ENCODE measurements at regions not wholly inside any gene's neighbourhood (a gene's known extent, or its start where the extent isn't known, plus 50 kb on each side); places are given as distances from the start of the nearest gene placed in this dataset.

DNA sequence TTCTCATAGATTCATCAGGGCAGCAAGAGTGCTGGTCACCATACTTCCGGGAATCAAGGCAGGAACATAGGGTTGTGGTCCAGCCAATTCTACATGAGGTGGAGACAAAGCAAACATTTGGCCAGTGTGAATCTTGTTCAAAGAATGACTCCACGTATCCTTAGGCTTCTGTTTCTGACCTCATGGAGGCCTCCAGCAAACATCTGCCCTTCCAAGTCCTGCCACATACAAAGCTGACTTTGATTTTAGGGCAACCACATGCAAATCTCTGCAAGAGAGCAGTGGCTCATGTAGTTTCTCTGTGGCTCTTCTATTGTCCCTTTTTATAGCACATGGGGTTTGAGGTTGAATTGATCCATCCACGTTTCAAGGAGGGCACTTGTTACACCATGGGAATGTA, 132.1 kb upstream of the MMADHC start:
- POLR2A ChIA-PET: no interaction called here
- Histone ChIP-seq H3K9ac (ENCODE audit: low read length) (no peak overlapping the region), H3K4me3 (replicated peaks in 1 of 2; ENCODE audit: low read depth in 1 of 2, low read length in 2 of 2) (no peak overlapping the region), H3K27ac (ENCODE audit: low read depth, low read length) (no peak overlapping the region), H3K4me2 (ENCODE audit: low read length) (no peak overlapping the region), H3K4me1 (ENCODE audit: control insufficient read depth in 1 of 2, insufficient read depth in 2 of 2, low read length in 2 of 2) (no peaks in the 10 kb centered on the region), H3K9me3 (ENCODE audit: control insufficient read depth in 1 of 2, insufficient read depth in 1 of 2, low read depth in 1 of 2, low read length in 2 of 2) (no peaks in the 10 kb centered on the region), H3K36me3 (ENCODE audit: control insufficient read depth in 1 of 2, insufficient read depth in 2 of 2, low read length in 2 of 2) (no peaks in the 10 kb centered on the region), H2AFZ (ENCODE audit: low read depth, low read length, poor library complexity, severe bottlenecking) (no peak overlapping the region), H3K27me3 (ENCODE audit: insufficient read depth, low read length) (no peaks in the 10 kb centered on the region), H3K9me2 (ENCODE audit: insufficient read depth) (no peaks in the 10 kb centered on the region; the same call in 1 of the 2 replicates), H3K79me2 (ENCODE audit: insufficient read depth, low read length) (no peaks in the 10 kb centered on the region), H4K20me1 (ENCODE audit: insufficient read depth) (no peaks in the 10 kb centered on the region)
- intact Hi-C loops (cut with micrococcal nuclease): no loop called here
- CTCF ChIA-PET: no interaction called here
- no peak for ATAC-seq
- BruUV-seq (replicated peaks): no TSS peak
- no peak for DNase-seq (ENCODE audit: low read depth, low spot score)
- TF ChIP-seq ZFX (IDR thresholded peaks at IDR 0.05) (no peak), CBX3 (IDR thresholded peaks at IDR 0.05; ENCODE audit: low read depth) (no peak), SP1 (IDR thresholded peaks at IDR 0.05; ENCODE audit: low read depth) (no peak), RAD21 (IDR thresholded peaks at IDR 0.05; ENCODE audit: low read depth) (no peak), FOSL1 (IDR thresholded peaks at IDR 0.05; ENCODE audit: low read depth) (no peak), JUND (IDR thresholded peaks at IDR 0.05) (no peak), SIN3A (IDR thresholded peaks at IDR 0.05; ENCODE audit: low read depth) (no peak)
- TF ChIP-seq, protein P1, sequence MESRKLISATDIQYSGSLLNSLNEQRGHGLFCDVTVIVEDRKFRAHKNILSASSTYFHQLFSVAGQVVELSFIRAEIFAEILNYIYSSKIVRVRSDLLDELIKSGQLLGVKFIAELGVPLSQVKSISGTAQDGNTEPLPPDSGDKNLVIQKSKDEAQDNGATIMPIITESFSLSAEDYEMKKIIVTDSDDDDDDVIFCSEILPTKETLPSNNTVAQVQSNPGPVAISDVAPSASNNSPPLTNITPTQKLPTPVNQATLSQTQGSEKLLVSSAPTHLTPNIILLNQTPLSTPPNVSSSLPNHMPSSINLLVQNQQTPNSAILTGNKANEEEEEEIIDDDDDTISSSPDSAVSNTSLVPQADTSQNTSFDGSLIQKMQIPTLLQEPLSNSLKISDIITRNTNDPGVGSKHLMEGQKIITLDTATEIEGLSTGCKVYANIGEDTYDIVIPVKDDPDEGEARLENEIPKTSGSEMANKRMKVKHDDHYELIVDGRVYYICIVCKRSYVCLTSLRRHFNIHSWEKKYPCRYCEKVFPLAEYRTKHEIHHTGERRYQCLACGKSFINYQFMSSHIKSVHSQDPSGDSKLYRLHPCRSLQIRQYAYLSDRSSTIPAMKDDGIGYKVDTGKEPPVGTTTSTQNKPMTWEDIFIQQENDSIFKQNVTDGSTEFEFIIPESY (IDR thresholded peaks at IDR 0.05; ENCODE audit: extremely low read depth, insufficient replicate concordance, low read length): no peak
- TF ChIP-seq, protein P2, sequence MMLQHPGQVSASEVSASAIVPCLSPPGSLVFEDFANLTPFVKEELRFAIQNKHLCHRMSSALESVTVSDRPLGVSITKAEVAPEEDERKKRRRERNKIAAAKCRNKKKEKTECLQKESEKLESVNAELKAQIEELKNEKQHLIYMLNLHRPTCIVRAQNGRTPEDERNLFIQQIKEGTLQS (IDR thresholded peaks at IDR 0.05): no peak
- RAD21 ChIA-PET (ENCODE audit: low non-redundant PET in 1 of 2, low total read pairs in 2 of 2, uncharacterized antibody in 2 of 2, unreplicated experiment in 2 of 2): no interaction called here

DNA sequence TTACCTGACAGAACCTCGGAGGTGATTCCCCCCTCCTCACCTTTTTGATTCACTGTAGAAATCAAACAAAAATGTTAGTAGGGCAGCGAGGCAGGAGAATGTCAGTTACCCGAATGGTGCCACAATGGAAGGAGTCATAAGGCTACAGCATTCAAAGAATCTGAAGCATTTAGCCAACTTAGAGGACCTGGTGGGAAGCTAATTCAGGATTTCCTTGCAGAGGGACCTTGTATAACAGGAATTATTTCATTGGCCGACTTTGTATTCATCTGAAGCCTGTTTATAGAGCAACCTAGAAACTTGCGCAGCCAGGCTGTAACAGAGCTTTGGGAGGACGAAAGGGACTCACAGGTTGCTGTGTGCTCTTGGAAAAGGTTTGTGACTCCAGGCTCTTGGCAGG, 129.1 kb upstream of the MMADHC start:
- no peak overlapping the region for H3K4me2 ChIP-seq (ENCODE audit: low read length)
- no TSS peak for BruUV-seq (replicated peaks)
- no peaks in the 10 kb centered on the region; the same call in 1 of the 2 replicates for H3K9me2 ChIP-seq (ENCODE audit: insufficient read depth)
- no peaks in the 10 kb centered on the region for H3K4me1 ChIP-seq (ENCODE audit: control insufficient read depth in 1 of 2, insufficient read depth in 2 of 2, low read length in 2 of 2)
- no peak overlapping the region for H3K4me3 ChIP-seq (replicated peaks in 1 of 2; ENCODE audit: low read depth in 1 of 2, low read length in 2 of 2)
- intact Hi-C loops (cut with micrococcal nuclease): no loop called here
- no peak overlapping the region for H3K27ac ChIP-seq (ENCODE audit: low read depth, low read length)
- no peak for TF ChIP-seq ZNF274 (IDR thresholded peaks at IDR 0.05; ENCODE audit: low read depth, low read length)
- no peak for TF ChIP-seq EZH2phosphoT487 (IDR thresholded peaks at IDR 0.05; ENCODE audit: borderline replicate concordance)
- no peak for TF ChIP-seq SIN3A (IDR thresholded peaks at IDR 0.05; ENCODE audit: low read depth)
- no peak for TF ChIP-seq CBX3 (IDR thresholded peaks at IDR 0.05; ENCODE audit: low read depth)
- no peaks in the 10 kb centered on the region for H3K36me3 ChIP-seq (ENCODE audit: control insufficient read depth in 1 of 2, insufficient read depth in 2 of 2, low read length in 2 of 2)
- H3K79me2 ChIP-seq (ENCODE audit: insufficient read depth, low read length): no peaks in the 10 kb centered on the region
- RAD21 ChIA-PET (ENCODE audit: low non-redundant PET in 1 of 2, low total read pairs in 2 of 2, uncharacterized antibody in 2 of 2, unreplicated experiment in 2 of 2): no interaction called here
- POLR2A ChIA-PET: no interaction called here
- H3K9me3 ChIP-seq (ENCODE audit: control insufficient read depth in 1 of 2, insufficient read depth in 1 of 2, low read depth in 1 of 2, low read length in 2 of 2): no peaks in the 10 kb centered on the region
- no peak for DNase-seq (ENCODE audit: low read depth, low spot score)
- no peak overlapping the region for H3K9ac ChIP-seq (ENCODE audit: low read length)
- CTCF ChIA-PET: no interaction called here
- H3K27me3 ChIP-seq (ENCODE audit: insufficient read depth, low read length): no peaks in the 10 kb centered on the region
- no peaks in the 10 kb centered on the region for H4K20me1 ChIP-seq (ENCODE audit: insufficient read depth)
- ATAC-seq: no peak
- H2AFZ ChIP-seq (ENCODE audit: low read depth, low read length, poor library complexity, severe bottlenecking): no peak overlapping the region
